ENCODE measurements at regions not wholly inside any gene's neighbourhood (a gene's known extent, or its start where the extent isn't known, plus 50 kb on each side); places are given as distances from the start of the nearest gene placed in this dataset.

- in situ Hi-C loops (cut with MboI; ENCODE audit: low sequenced_read_pairs) = no loop called here
- no TSS peak for BruUV-seq (replicated peaks)
- Histone ChIP-seq H2BK20ac (ENCODE audit: low read depth, low read length) (no peak overlapping the region), H3K4me2 (ENCODE audit: low read depth, low read length) (no peak overlapping the region), H3K36me3 (ENCODE audit: control insufficient read depth, insufficient read depth, low read length) (no peaks in the 10 kb centered on the region), H2AK5ac (ENCODE audit: low read depth, low read length) (no peak overlapping the region), H3K4me1 (ENCODE audit: control insufficient read depth, insufficient read depth, low read length) (no peaks in the 10 kb centered on the region), H4K20me1 (ENCODE audit: insufficient read depth, low read length) (no peaks in the 10 kb centered on the region), H3K9me1 (ENCODE audit: insufficient read depth, low read length) (no peaks in the 10 kb centered on the region), H2AK9ac (replicated peaks; ENCODE audit: low read depth, low read length, poor library complexity) (no peak overlapping the region), H2BK120ac (ENCODE audit: low read depth, low read length) (no peak overlapping the region), H2BK5ac (ENCODE audit: low read depth, low read length, poor library complexity, severe bottlenecking) (no peak overlapping the region), H3K27ac (ENCODE audit: insufficient read depth, low read length) (no peak overlapping the region), H4K8ac (ENCODE audit: low read depth in 2 of 2, low read length in 2 of 2) (no peak overlapping the region), H3K18ac (ENCODE audit: low read depth, low read length) (no peak overlapping the region), H3K9ac (ENCODE audit: low read depth, low read length) (no peak overlapping the region), H3K9me3 (ENCODE audit: control insufficient read depth, insufficient read depth, low read length) (no peaks in the 10 kb centered on the region), H3K4ac (ENCODE audit: low read depth, low read length) (no peak overlapping the region), H2BK15ac (ENCODE audit: low read depth, low read length) (no peak overlapping the region), H3K4me3 (ENCODE audit: insufficient read depth, low read depth, low read length) (no peak overlapping the region), H4K91ac (ENCODE audit: insufficient read depth, low read depth, low read length) (no peak overlapping the region), H3K56ac (ENCODE audit: extremely low read depth, insufficient read depth, low read length) (no peak overlapping the region), H4K5ac (ENCODE audit: low read depth, low read length) (no peak overlapping the region), H3K27me3 (ENCODE audit: control insufficient read depth, insufficient read depth, low read length) (no peaks in the 10 kb centered on the region), H3K14ac (replicated peaks; ENCODE audit: low read depth, low read length) (no peak overlapping the region), H2AFZ (replicated peaks; ENCODE audit: low read length, poor library complexity) (no peak overlapping the region), H3K23ac (ENCODE audit: low read depth, low read length) (no peak overlapping the region), H3K79me1 (ENCODE audit: low read depth in 1 of 2, low read length in 2 of 2) (no peaks in the 10 kb centered on the region)
- DNase-seq (no peak), ATAC-seq (ENCODE audit: low read depth) (no peak)
- ChIA-PET POLR2A (ENCODE audit: unreplicated experiment) (no interaction called here), CTCF (no interaction called here)
- no CpG with 5 or more reads among the region's 2 CpGs for WGBS, 2 experiments (ENCODE audit: extremely low coverage in 2 of 2, insufficient read length in 1 of 2)
- TF ChIP-seq BHLHE40 (IDR thresholded peaks at IDR 0.05; ENCODE audit: low read depth, low read length) (no peak), USF2 (IDR thresholded peaks at IDR 0.05; ENCODE audit: low read depth, low read length) (no peak), MAFK (IDR thresholded peaks at IDR 0.05; ENCODE audit: low read depth, low read length) (no peak), MAZ (IDR thresholded peaks at IDR 0.05; ENCODE audit: borderline replicate concordance, low read depth, low read length) (no peak)
- intact Hi-C loops (cut with micrococcal nuclease) = no loop called here
- dilution Hi-C loops (cut with HindIII; ENCODE audit: low sequenced_read_pairs, unreplicated experiment) = no loop called here
Measured at GRCh38 chr4:180640193-180640592, 1603.0 kb upstream of the TENM3 start.

Measured in IMR-90 (cell line).